Neural progenitor cell (in vitro differentiated cells): ENCODE measurements at regions not wholly inside any gene's neighbourhood (a gene's known extent, or its start where the extent isn't known, plus 50 kb on each side); places are given as distances from the start of the nearest gene placed in this dataset.

ENCODE experiments used
- EZH2 ChIP-seq: fragments of 200-600 bp; sonication (generic); IDR thresholded peaks from 2 replicates; pipeline ENCODE4 v1.6.1; 2017; ENCODE audit warnings: antibody characterized with exemption, mild to moderate bottlenecking, moderate library complexity
- EZH2phosphoT487 ChIP-seq: fragments of 200-600 bp; sonication (generic); IDR thresholded peaks from 2 replicates; pipeline ENCODE4 v1.6.1; 2017; ENCODE audit warnings: antibody characterized with exemption
- TF ChIP-seq, protein P1 (sequence below): fragments of 200-600 bp; sonication (generic); IDR thresholded peaks from 2 replicates; pipeline ENCODE4 v1.5.1; 2017; ENCODE audit warnings: antibody characterized with exemption, mild to moderate bottlenecking

DNA sequence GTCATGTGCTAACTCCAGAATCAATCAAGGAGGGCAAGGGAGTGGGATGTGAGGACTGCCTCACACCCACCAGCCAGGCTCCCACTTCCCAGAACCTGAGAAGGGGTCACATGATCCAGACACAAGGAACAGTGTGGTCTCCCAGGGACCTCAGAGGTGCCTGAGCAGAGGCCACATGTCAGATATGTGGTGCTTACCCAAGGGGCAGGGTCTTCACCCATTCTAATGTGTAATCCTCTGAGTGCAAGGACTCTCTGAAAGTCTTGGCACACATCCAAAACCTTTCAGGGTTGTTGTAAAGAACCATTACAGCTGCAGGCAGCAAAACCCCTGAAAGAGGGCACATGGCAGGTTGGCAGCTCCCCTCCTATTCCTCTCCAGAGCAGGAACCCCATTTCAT, 656.6 kb downstream of the UQCRFS1 start:
- TF ChIP-seq, protein P1, sequence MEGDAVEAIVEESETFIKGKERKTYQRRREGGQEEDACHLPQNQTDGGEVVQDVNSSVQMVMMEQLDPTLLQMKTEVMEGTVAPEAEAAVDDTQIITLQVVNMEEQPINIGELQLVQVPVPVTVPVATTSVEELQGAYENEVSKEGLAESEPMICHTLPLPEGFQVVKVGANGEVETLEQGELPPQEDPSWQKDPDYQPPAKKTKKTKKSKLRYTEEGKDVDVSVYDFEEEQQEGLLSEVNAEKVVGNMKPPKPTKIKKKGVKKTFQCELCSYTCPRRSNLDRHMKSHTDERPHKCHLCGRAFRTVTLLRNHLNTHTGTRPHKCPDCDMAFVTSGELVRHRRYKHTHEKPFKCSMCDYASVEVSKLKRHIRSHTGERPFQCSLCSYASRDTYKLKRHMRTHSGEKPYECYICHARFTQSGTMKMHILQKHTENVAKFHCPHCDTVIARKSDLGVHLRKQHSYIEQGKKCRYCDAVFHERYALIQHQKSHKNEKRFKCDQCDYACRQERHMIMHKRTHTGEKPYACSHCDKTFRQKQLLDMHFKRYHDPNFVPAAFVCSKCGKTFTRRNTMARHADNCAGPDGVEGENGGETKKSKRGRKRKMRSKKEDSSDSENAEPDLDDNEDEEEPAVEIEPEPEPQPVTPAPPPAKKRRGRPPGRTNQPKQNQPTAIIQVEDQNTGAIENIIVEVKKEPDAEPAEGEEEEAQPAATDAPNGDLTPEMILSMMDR, result no peak
- TF ChIP-seq EZH2, result no peak
- TF ChIP-seq EZH2phosphoT487, result no peak
